Trophoblast cell (in vitro differentiated cells and primary cell): ENCODE measurements at regions not wholly inside any gene's neighbourhood (a gene's known extent, or its start where the extent isn't known, plus 50 kb on each side); places are given as distances from the start of the nearest gene placed in this dataset.

Experiments used
- DNase-seq, 2 donors: peaks; one replicate each; pipeline ENCODE4 v3.0.0-alpha.2; 2016
- H2AFZ ChIP-seq: 2 replicates; pipeline ENCODE4 v1.6.1; 2013; ENCODE audit warnings: low read length, moderate library complexity, mild to moderate bottlenecking; ENCODE audit not compliant: insufficient read depth, poor library complexity
- H2AK5ac ChIP-seq: 2 replicates; pipeline ENCODE4 v1.6.1; 2013; ENCODE audit warnings: mild to moderate bottlenecking, low read length
- H2BK120ac ChIP-seq: 2 replicates; pipeline ENCODE4 v1.6.1; 2013; ENCODE audit warnings: low read length, mild to moderate bottlenecking, moderate library complexity; ENCODE audit not compliant: insufficient read depth, poor library complexity
- H2BK12ac ChIP-seq: 2 replicates; pipeline ENCODE4 v1.6.1; 2013; ENCODE audit warnings: mild to moderate bottlenecking, low read length, moderate library complexity
- H2BK5ac ChIP-seq: 2 replicates; pipeline ENCODE4 v1.6.1; 2013; ENCODE audit warnings: low read length, low read depth, moderate library complexity, mild to moderate bottlenecking; ENCODE audit not compliant: poor library complexity
- H3K14ac ChIP-seq: 2 replicates; pipeline ENCODE4 v1.6.1; 2013; ENCODE audit warnings: mild to moderate bottlenecking, low read length
- H3K18ac ChIP-seq: 2 replicates; pipeline ENCODE4 v1.6.1; 2013; ENCODE audit warnings: mild to moderate bottlenecking, low read length
- H3K23ac ChIP-seq: 2 replicates; pipeline ENCODE4 v1.6.1; 2013; ENCODE audit warnings: low read length
- H3K27ac ChIP-seq: 2 replicates; pipeline ENCODE4 v1.5.1; 2013; ENCODE audit warnings: low read depth, mild to moderate bottlenecking, inconsistent platforms, low read length, moderate library complexity
- H3K27me3 ChIP-seq: 2 replicates; pipeline ENCODE4 v1.6.1; 2013; ENCODE audit warnings: inconsistent platforms, mild to moderate bottlenecking, low read length, moderate library complexity; ENCODE audit not compliant: insufficient read depth
- H3K36me3 ChIP-seq, 2 experiments: 1 replicate in 1 of 2; 2 replicates in 1 of 2; pipeline ENCODE4 v1.6.1; 2013; ENCODE audit warnings: low read length in 2 of 2, mild to moderate bottlenecking in 2 of 2, moderate library complexity in 1 of 2; ENCODE audit not compliant: insufficient read depth in 2 of 2, control insufficient read depth in 1 of 2
- H3K4ac ChIP-seq: 2 replicates; pipeline ENCODE4 v1.6.1; 2013; ENCODE audit warnings: low read depth, mild to moderate bottlenecking, low read length, moderate library complexity
- H3K4me1 ChIP-seq, 2 experiments: 1 replicate in 1 of 2; 2 replicates in 1 of 2; pipeline ENCODE4 v1.6.1; 2013; ENCODE audit warnings: low read length in 2 of 2, mild to moderate bottlenecking in 2 of 2, moderate library complexity in 1 of 2; ENCODE audit not compliant: insufficient read depth in 2 of 2, control insufficient read depth in 1 of 2
- H3K4me2 ChIP-seq: 2 replicates; pipeline ENCODE4 v1.6.1; 2013; ENCODE audit warnings: inconsistent platforms, mild to moderate bottlenecking, low read length, moderate library complexity
- H3K4me3 ChIP-seq: 2 replicates; pipeline ENCODE4 v1.5.1; 2013; ENCODE audit warnings: mild to moderate bottlenecking, low read depth, low read length, inconsistent platforms
- H3K79me1 ChIP-seq: one replicate; pipeline ENCODE4 v1.6.1; 2013; ENCODE audit warnings: low read length
- H3K79me2 ChIP-seq: 2 replicates; pipeline ENCODE4 v1.6.1; 2013; ENCODE audit warnings: low read length, mild to moderate bottlenecking; ENCODE audit not compliant: control insufficient read depth, insufficient read depth, poor library complexity
- H3K9ac ChIP-seq: 2 replicates; pipeline ENCODE4 v1.6.1; 2013; ENCODE audit warnings: mild to moderate bottlenecking, low read length
- H3K9me3 ChIP-seq: 2 replicates; pipeline ENCODE4 v1.6.1; 2013; ENCODE audit warnings: low read depth, mild to moderate bottlenecking, control low read depth, inconsistent platforms, low read length; ENCODE audit not compliant: insufficient read depth
- H4K12ac ChIP-seq: 2 replicates; pipeline ENCODE4 v1.6.1; 2013; ENCODE audit warnings: low read depth, mild to moderate bottlenecking, low read length, moderate library complexity
- H4K8ac ChIP-seq: 2 replicates; pipeline ENCODE4 v1.6.1; 2013; ENCODE audit warnings: low read depth, mild to moderate bottlenecking, low read length, moderate library complexity
- H4K91ac ChIP-seq: one replicate; pipeline ENCODE4 v1.6.1; 2013; ENCODE audit warnings: low read depth, mild to moderate bottlenecking, low read length, moderate library complexity
- WGBS: extraction: QIAGEN DNeasy Blood & Tissue Kit; methylation state at CpG from one replicate; pipeline ENCODE4 v1.1.7; 2013; ENCODE audit warnings: missing lambda C conversion rate; ENCODE audit not compliant: insufficient read length, insufficient coverage; ENCODE audit errors: extremely low coverage; 5-methylcytosine and 5-hydroxymethylcytosine counted together

- Histone ChIP-seq H3K4ac (no peak overlapping the region), H2AFZ (no peak overlapping the region), H3K14ac (no peak overlapping the region), H3K79me1 (no peaks in the 10 kb centered on the region), H2AK5ac (no peak overlapping the region), H2BK5ac (no peak overlapping the region), H4K91ac (no peak overlapping the region), H4K12ac (no peak overlapping the region), H3K27ac (no peak overlapping the region), H3K4me3 (no peak overlapping the region), H3K9me3 (peaks cover 2% of the 10 kb centered on the region), H3K36me3 (no peaks in the 10 kb centered on the region), H3K23ac (no peak overlapping the region), H3K4me2 (no peak overlapping the region), H3K9ac (no peak overlapping the region), H4K8ac (no peak overlapping the region), H3K18ac (no peak overlapping the region), H3K79me2 (no peaks in the 10 kb centered on the region), H2BK12ac (no peak overlapping the region), H3K4me1 (no peaks in the 10 kb centered on the region), H3K27me3 (no peaks in the 10 kb centered on the region), H2BK120ac (no peak overlapping the region)
- no CpG with 5 or more reads among the region's 4 CpGs for WGBS
- DNase-seq: no peak
These were observed 750.3 kb downstream of the ARAP2 start for GRCh38 chr4:35493977-35494376.

DNA sequence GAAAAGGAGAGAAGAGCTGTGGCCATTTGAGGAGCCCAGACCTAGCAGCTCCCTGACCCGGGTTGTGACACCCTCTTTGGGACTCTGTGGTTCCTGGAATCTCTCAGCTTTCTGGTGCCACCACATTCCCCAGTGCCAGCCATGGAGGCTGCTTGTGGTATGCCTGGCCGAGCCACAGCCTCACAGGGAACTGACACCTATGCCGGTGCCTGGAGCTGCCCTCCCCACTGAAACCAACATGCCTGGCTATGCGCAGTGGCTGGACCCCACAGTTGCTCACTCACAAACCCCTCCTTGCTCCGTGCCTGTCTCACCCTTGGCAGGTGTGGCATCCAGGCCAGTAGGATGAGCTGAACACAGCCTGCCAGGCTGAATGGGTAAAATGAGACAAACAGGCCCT lies 749.4 kb downstream of the ARAP2 start:
- H3K9ac ChIP-seq: no peak overlapping the region
- no peaks in the 10 kb centered on the region for H3K4me1 ChIP-seq
- no peak overlapping the region for H2AK5ac ChIP-seq
- H2BK12ac ChIP-seq: no peak overlapping the region
- H3K36me3 ChIP-seq: no peaks in the 10 kb centered on the region
- no CpG with 5 or more reads among the region's 5 CpGs for WGBS
- no peak overlapping the region for H2BK120ac ChIP-seq
- H3K4me3 ChIP-seq: no peak overlapping the region
- no peak overlapping the region for H3K23ac ChIP-seq
- H3K9me3 ChIP-seq: peaks cover 2% of the 10 kb centered on the region
- H3K27me3 ChIP-seq: no peaks in the 10 kb centered on the region
- no peak overlapping the region for H3K4me2 ChIP-seq
- H2AFZ ChIP-seq: no peak overlapping the region
- DNase-seq: no peak
- H4K91ac ChIP-seq: no peak overlapping the region
- no peak overlapping the region for H2BK5ac ChIP-seq
- H3K14ac ChIP-seq: no peak overlapping the region
- H3K27ac ChIP-seq: no peak overlapping the region
- no peaks in the 10 kb centered on the region for H3K79me2 ChIP-seq
- no peak overlapping the region for H3K18ac ChIP-seq
- H4K8ac ChIP-seq: no peak overlapping the region
- H3K4ac ChIP-seq: no peak overlapping the region
- no peak overlapping the region for H4K12ac ChIP-seq
- no peaks in the 10 kb centered on the region for H3K79me1 ChIP-seq

DNA sequence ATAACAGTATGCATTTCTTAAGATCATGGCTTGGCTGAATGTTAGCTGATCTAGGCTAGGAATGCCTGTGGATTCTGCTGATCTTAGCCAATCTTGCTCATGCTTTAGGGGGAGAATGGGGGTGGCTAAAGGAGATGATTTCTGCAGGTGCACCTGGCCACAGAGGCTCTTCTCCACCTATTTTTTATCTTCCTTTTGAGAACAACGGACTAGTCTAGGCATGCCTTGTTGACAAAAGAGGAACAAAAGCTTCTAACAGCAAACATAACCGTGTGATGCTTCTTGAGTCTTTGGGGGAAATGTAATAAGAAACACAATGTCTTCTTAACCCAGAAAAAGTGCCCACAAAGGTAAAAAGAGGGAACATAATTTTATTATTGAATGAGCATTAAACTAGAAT lies 743.5 kb downstream of the ARAP2 start:
- no peaks in the 10 kb centered on the region for H3K9me3 ChIP-seq
- H2BK5ac ChIP-seq: no peak overlapping the region
- H3K23ac ChIP-seq: no peak overlapping the region
- H2AK5ac ChIP-seq: no peak overlapping the region
- H3K4me1 ChIP-seq: no peaks in the 10 kb centered on the region
- H2AFZ ChIP-seq: no peak overlapping the region
- H4K91ac ChIP-seq: no peak overlapping the region
- no peak overlapping the region for H3K4me3 ChIP-seq
- DNase-seq: no peak
- no peak overlapping the region for H4K12ac ChIP-seq
- H3K79me1 ChIP-seq: no peaks in the 10 kb centered on the region
- H2BK12ac ChIP-seq: no peak overlapping the region
- H2BK120ac ChIP-seq: no peak overlapping the region
- H3K36me3 ChIP-seq: no peaks in the 10 kb centered on the region
- H3K27ac ChIP-seq: no peak overlapping the region
- no peak overlapping the region for H3K4ac ChIP-seq
- no CpG with 5 or more reads among the region's 2 CpGs for WGBS
- no peak overlapping the region for H3K9ac ChIP-seq
- H3K18ac ChIP-seq: no peak overlapping the region
- H3K14ac ChIP-seq: no peak overlapping the region
- H3K4me2 ChIP-seq: no peak overlapping the region
- no peaks in the 10 kb centered on the region for H3K27me3 ChIP-seq
- no peaks in the 10 kb centered on the region for H3K79me2 ChIP-seq
- H4K8ac ChIP-seq: no peak overlapping the region

GRCh38 chr4:35503435-35503834 lies 740.9 kb downstream of the ARAP2 start:
- Histone ChIP-seq H3K4me1 (no peaks in the 10 kb centered on the region), H3K4ac (no peak overlapping the region), H2BK5ac (no peak overlapping the region), H4K91ac (no peak overlapping the region), H2AFZ (no peak overlapping the region), H2BK12ac (no peak overlapping the region), H4K8ac (no peak overlapping the region), H4K12ac (no peak overlapping the region), H3K18ac (no peak overlapping the region), H3K9me3 (no peaks in the 10 kb centered on the region), H2BK120ac (no peak overlapping the region), H3K4me3 (no peak overlapping the region), H3K9ac (no peak overlapping the region), H2AK5ac (no peak overlapping the region), H3K36me3 (no peaks in the 10 kb centered on the region), H3K79me1 (no peaks in the 10 kb centered on the region), H3K23ac (no peak overlapping the region), H3K27me3 (no peaks in the 10 kb centered on the region), H3K4me2 (no peak overlapping the region), H3K27ac (no peak overlapping the region), H3K14ac (no peak overlapping the region), H3K79me2 (no peaks in the 10 kb centered on the region)
- no CpG with 5 or more reads among the region's 1 CpG for WGBS
- no peak for DNase-seq
